Thoracic aorta (tissue), 2 donors: ENCODE measurements at regions not wholly inside any gene's neighbourhood (a gene's known extent, or its start where the extent isn't known, plus 50 kb on each side); places are given as distances from the start of the nearest gene placed in this dataset.

Experiments
- ATAC-seq: fragments of 150-250 bp; one replicate; pipeline ENCODE4 v1.8.0; 2017; ENCODE audit warnings: low read depth; ENCODE audit not compliant: insufficient number of reproducible peaks, low FRiP score
- DNase-seq: peaks from one replicate; pipeline ENCODE4 v3.0.0-alpha.2; 2020; ENCODE audit warnings: low spot score
- H3K27ac ChIP-seq, 2 donors: fragments of 200-600 bp; sonication (generic); 1 replicate in 1 of 2; 2 replicates in 1 of 2; pipeline ENCODE4 v1.5.1; 2016; ENCODE audit warnings: mild to moderate bottlenecking in 2 of 2, moderate library complexity in 2 of 2
- H3K27me3 ChIP-seq: fragments of 200-600 bp; sonication (generic); replicated peaks from 2 replicates; pipeline ENCODE4 v1.6.0; 2016; ENCODE audit warnings: mild to moderate bottlenecking; ENCODE audit not compliant: insufficient read depth
- H3K36me3 ChIP-seq: fragments of 200-600 bp; sonication (generic); one replicate; pipeline ENCODE4 v1.5.1; 2016
- H3K4me1 ChIP-seq, 2 donors: fragments of 200-600 bp; sonication (generic); 1 replicate in 1 of 2; 2 replicates in 1 of 2; pipeline versions ENCODE4 v1.5.1 to v1.6.0; 2016; ENCODE audit warnings: low read depth in 2 of 2, mild to moderate bottlenecking in 1 of 2; ENCODE audit not compliant: control insufficient read depth in 1 of 2
- H3K4me3 ChIP-seq: fragments of 200-600 bp; sonication (generic); 2 replicates; pipeline ENCODE4 v1.5.1; 2016; ENCODE audit warnings: mild to moderate bottlenecking
- H3K9me3 ChIP-seq: fragments of 200-600 bp; sonication (generic); 2 replicates; pipeline ENCODE4 v1.5.1; 2016
- CTCF ChIP-seq: fragments of 200-600 bp; sonication (generic); IDR thresholded peaks from one replicate; pipeline ENCODE4 v1.5.1; 2019; ENCODE audit warnings: antibody characterized with exemption

- Histone ChIP-seq H3K4me1 (no peaks in the 10 kb centered on the region), H3K36me3 (no peaks in the 10 kb centered on the region), H3K27ac (no peak overlapping the region), H3K4me3 (no peak overlapping the region), H3K9me3 (no peaks in the 10 kb centered on the region), H3K27me3 (no peaks in the 10 kb centered on the region)
- DNase-seq = no peak
- no peak for ATAC-seq
- no peak for TF ChIP-seq CTCF
Observed at GRCh38 chr7:54337466-54337865, 204.7 kb upstream of the VSTM2A start.

GRCh38 chr7:54338319-54338718 lies 203.9 kb upstream of the VSTM2A start:
- no peaks in the 10 kb centered on the region for H3K27me3 ChIP-seq
- TF ChIP-seq CTCF = no peak
- no peak overlapping the region for H3K4me3 ChIP-seq
- DNase-seq = no peak
- H3K4me1 ChIP-seq = no peaks in the 10 kb centered on the region
- no peaks in the 10 kb centered on the region for H3K36me3 ChIP-seq
- no peak for ATAC-seq
- no peaks in the 10 kb centered on the region for H3K9me3 ChIP-seq
- no peak overlapping the region for H3K27ac ChIP-seq

- Histone ChIP-seq H3K27ac (no peak overlapping the region), H3K27me3 (no peaks in the 10 kb centered on the region), H3K4me3 (no peak overlapping the region), H3K9me3 (no peaks in the 10 kb centered on the region), H3K4me1 (no peaks in the 10 kb centered on the region), H3K36me3 (no peaks in the 10 kb centered on the region)
- ATAC-seq (no peak), DNase-seq (no peak)
- TF ChIP-seq CTCF = no peak
Observed at GRCh38 chr7:54339073-54339472, 203.1 kb upstream of the VSTM2A start.

GRCh38 chr7:54342458-54342857 lies 199.7 kb upstream of the VSTM2A start:
- H3K4me1 ChIP-seq = no peaks in the 10 kb centered on the region
- H3K4me3 ChIP-seq = no peak overlapping the region
- H3K27ac ChIP-seq = no peak overlapping the region
- no peak for ATAC-seq
- no peak for TF ChIP-seq CTCF
- H3K36me3 ChIP-seq = no peaks in the 10 kb centered on the region
- H3K9me3 ChIP-seq = no peaks in the 10 kb centered on the region
- DNase-seq = no peak
- H3K27me3 ChIP-seq = no peaks in the 10 kb centered on the region

GRCh38 chr7:54343511-54343910 lies 198.7 kb upstream of the VSTM2A start:
- DNase-seq (no peak), ATAC-seq (no peak)
- no peak for TF ChIP-seq CTCF
- Histone ChIP-seq H3K36me3 (no peaks in the 10 kb centered on the region), H3K4me1 (no peaks in the 10 kb centered on the region), H3K9me3 (no peaks in the 10 kb centered on the region), H3K4me3 (no peak overlapping the region), H3K27ac (no peak overlapping the region), H3K27me3 (no peaks in the 10 kb centered on the region)
